GM11168 (cell line): ENCODE measurements at regions not wholly inside any gene's neighbourhood (a gene's known extent, or its start where the extent isn't known, plus 50 kb on each side); places are given as distances from the start of the nearest gene placed in this dataset.
"Not testable (repeated sequence)": the region's sequence is repeated elsewhere in the genome, so short reads cannot be mapped to it uniquely, and the experiment has no call there.

Source experiments
- in situ Hi-C: fragments of 300-500 bp; cut with MboI; formaldehyde crosslinking; loops from one replicate; pipeline ENCODE4 v1.12.0; 2022; ENCODE audit warnings: low sequenced_read_pairs; ENCODE audit not compliant: unreplicated experiment

DNA sequence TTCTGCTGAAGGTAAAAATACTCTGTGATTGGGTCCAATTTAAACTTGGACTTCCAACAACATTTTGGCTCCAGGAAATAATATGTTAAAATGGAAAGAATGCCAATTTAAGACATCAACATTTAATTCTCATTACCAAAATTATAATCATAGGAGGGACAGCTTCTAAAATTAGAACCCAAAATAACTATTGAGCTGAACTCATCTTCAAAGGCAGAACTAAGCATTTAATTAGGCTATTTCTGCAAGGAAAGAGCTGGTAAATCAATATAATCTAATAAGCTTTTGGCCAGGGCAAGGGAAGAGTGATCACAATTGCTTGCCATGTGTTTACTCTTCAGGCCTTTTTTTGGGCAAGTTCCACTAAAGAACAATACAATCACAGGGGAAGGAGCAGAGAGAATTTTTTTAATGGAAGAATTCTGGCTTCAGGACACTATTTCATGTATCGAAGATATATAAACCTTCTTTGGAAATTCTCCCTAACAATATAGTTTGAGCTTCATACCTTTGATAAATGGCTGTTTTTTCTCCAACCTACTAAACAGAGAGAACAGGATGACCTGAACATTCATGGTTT lies 133.1 kb upstream of the PTBP2 start:
- in situ Hi-C loops = no loop called here

DNA sequence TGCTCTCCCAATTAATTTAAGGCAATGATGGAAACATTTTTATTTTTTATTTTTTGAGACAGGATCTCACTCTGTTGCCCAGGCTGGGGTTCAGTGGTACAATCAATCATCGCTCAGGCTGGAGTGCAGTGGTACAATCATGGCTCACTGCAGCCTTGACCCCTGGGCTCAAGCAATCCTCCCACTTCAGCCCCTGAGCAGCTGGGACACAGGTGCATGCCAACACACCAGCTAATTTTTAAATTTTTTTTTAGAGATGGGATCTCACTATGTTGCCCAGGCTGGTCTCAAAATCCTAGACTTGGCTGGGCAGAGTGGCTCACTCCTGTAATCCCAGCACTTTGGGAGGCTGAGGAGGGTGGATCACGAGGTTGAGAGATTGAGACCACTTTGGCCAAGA lies 126.1 kb upstream of the PTBP2 start:
- in situ Hi-C loops = not testable (repeated sequence)

- in situ Hi-C loops = no loop called here
Measured at GRCh38 chr1:96596226-96596922, 125.2 kb upstream of the PTBP2 start.

GRCh38 chr1:96597218-96597617 lies 124.4 kb upstream of the PTBP2 start:
- in situ Hi-C loops = no loop called here

GRCh38 chr1:96598416-96599168 lies 123.0 kb upstream of the PTBP2 start:
- in situ Hi-C loops = no loop called here

DNA sequence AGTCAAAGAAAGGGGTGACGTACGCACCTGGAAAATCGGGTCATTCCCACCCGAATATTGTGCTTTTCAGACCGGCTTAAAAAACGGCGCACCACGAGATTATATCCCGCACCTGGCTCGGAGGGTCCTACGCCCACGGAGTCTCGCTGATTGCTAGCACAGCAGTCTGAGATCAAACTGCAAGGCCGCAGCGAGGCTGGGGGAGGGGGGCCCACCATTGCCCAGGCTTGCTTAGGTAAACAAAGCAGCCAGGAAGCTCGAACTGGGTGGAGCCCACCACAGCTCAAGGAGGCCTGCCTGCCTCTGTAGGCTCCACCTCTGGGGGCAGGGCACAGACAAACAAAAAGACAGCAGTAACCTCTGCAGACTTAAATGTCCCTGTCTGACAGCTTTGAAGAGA lies 117.0 kb upstream of the PTBP2 start:
- in situ Hi-C loops = not testable (repeated sequence)

- in situ Hi-C loops = not testable (repeated sequence)
Measured at GRCh38 chr1:96617375-96617774, 104.2 kb upstream of the PTBP2 start.

GRCh38 chr1:96632045-96632664 lies 89.4 kb upstream of the PTBP2 start:
- in situ Hi-C loops = no loop called here

DNA sequence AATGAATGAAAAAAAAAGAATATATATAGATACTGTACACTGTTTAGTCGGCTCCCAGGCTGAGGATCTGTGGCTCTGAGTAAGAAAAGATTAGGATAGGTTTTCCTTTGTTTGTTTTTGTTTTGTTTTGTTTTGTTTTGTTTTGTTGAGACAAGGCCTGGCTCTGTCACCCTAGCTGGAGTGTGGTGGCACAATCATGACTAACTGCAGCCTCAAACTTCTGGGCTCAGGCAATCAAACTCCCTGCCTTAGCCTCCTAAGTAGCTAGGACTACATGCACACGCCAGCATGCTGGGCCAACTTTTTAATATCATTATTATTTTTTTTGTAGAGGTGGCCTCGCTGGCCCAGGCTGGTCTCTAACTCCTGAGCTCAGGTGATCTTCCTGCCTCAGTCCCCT lies 87.9 kb upstream of the PTBP2 start:
- in situ Hi-C loops = no loop called here

DNA sequence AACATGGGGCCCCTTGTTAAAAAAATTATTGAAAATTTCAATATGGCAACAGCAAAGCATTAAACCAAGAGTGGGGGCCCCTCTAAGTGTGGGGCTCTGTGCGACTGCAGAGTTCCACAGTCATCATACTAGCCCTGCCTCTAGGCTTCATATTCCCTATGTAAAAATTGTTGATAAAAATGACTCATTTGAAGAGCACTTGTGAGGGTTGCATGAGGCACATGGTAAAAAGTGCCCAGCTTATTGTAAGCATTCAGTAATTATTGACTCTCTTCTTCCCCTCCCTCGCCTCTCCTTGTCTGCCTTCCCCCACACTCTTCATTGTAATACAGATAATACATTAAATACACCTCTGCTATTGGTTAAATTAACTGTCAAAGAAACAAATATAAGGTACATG lies 86.7 kb upstream of the PTBP2 start:
- in situ Hi-C loops = no loop called here

DNA sequence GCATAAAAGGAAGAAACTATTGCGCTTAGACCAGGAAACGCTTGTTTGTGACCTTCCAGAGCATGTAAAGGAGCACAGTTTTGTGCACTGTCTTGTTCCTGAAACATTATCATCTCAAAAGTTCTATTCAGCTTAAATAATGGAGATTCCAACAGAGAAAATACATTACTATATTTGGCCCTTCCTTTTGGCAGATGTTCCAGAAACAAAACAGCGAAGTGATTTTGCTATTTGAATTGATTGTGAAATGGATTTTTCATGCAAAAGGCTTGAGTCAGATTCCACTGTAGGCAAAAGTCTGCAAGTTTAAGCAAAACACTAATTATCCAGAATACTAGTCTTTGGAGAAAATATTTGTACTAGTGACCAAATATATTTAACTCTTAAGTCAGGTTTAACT lies 80.3 kb upstream of the PTBP2 start:
- in situ Hi-C loops = no loop called here

DNA sequence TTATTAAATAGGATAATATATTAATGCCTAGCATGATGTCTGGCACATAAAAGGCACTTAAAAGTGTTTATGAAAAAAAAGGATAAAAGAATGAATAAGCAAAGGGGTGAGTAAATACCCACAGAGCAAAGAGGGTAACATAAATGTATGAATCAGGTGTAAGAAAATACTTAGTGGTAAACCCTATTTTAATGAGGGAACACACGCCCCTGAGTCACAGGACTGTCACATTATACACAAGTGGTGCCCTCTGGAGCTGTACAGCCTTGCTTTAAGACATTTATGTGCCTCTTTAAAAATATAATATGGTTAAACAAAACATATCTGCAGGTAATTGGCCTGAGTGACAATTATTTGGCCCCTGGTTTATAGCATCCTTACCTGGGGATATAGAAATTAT lies 78.1 kb upstream of the PTBP2 start:
- in situ Hi-C loops = no loop called here

- in situ Hi-C loops = no loop called here
Measured at GRCh38 chr1:96649301-96649700, 72.3 kb upstream of the PTBP2 start.

DNA sequence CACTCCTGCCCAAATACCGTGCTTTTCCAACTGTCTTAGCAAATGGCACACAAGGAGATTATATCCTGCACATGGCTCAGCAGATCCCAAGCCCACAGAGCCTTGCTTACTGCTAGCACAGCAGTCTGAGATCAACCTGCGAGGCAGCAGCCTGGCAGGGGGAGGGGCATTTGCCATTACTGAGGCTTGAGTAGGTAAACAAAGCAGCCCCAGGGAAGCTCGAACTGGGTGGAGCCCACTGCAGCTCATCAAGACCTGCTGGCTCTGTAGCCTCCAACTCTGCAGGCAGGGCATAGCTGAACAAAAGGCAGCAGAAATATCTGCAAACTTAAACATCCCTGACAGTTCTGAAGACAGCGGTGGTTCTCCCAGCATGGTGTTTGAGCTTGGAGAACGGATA lies 70.1 kb upstream of the PTBP2 start:
- in situ Hi-C loops = no loop called here

- in situ Hi-C loops = no loop called here
Measured at GRCh38 chr1:96660051-96660450, 61.5 kb upstream of the PTBP2 start.

DNA sequence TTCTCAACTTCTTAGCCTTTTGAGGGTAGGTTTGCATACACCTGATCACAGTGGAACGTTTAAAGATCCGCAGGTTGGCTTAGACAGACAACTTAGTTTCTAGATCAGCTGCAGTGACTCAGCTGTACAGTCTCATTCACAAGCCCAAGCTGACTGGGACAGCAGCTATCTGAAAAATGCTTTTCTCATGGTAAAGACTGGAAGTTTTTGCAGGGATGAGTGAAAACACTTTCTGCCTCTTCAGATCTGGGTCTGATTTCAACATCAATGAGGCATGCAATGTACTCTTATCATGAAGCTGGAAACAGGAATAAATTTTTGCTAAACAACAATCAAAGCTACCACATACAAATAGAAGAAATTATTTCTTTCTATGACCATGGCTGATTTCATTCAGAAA lies 61.1 kb upstream of the PTBP2 start:
- in situ Hi-C loops = no loop called here
